Uterus (tissue), 3 donors: ENCODE measurements at regions not wholly inside any gene's neighbourhood (a gene's known extent, or its start where the extent isn't known, plus 50 kb on each side); places are given as distances from the start of the nearest gene placed in this dataset.

Source experiments
- DNase-seq, 2 donors: peaks; one replicate each; pipeline ENCODE4 v3.0.0-alpha.2; 2019 to 2020
- H3K27ac ChIP-seq, 2 donors: fragments of 200-600 bp; sonication (generic); 1 replicate in 1 of 2; 2 replicates in 1 of 2; pipeline ENCODE4 v1.5.1; 2016 to 2018
- H3K27me3 ChIP-seq, 2 donors: fragments of 200-600 bp; sonication (generic); one replicate each; pipeline ENCODE4 v1.5.1; 2018 to 2019; ENCODE audit warnings: control low read depth in 1 of 2
- H3K36me3 ChIP-seq, 2 donors: fragments of 200-600 bp; sonication (generic); one replicate each; pipeline ENCODE4 v1.5.1; 2019; ENCODE audit warnings: control low read depth in 1 of 2
- H3K4me1 ChIP-seq, 2 donors: fragments of 200-600 bp; sonication (generic); one replicate each; pipeline ENCODE4 v1.5.1; 2018 to 2019; ENCODE audit warnings: control low read depth in 1 of 2
- H3K4me3 ChIP-seq, 2 donors: fragments of 200-600 bp; sonication (generic); 1 replicate in 1 of 2; 2 replicates in 1 of 2; pipeline ENCODE4 v1.5.1; 2018 to 2019; ENCODE audit warnings: mild to moderate bottlenecking in 1 of 2
- H3K9me3 ChIP-seq, 2 donors: fragments of 200-600 bp; sonication (generic); one replicate each; pipeline ENCODE4 v1.5.1; 2019; ENCODE audit warnings: control low read depth in 1 of 2
- POLR2A ChIP-seq, 2 donors: fragments of 450-650 bp; IDR thresholded peaks; one replicate each; pipeline ENCODE4 v1.6.1; 2016; ENCODE audit warnings: antibody characterized with exemption in 2 of 2, mild to moderate bottlenecking in 1 of 2, moderate library complexity in 1 of 2
- intact Hi-C: fragments of 100-400 bp; cut with DNase I; formaldehyde crosslinking; loops from one replicate; pipeline ENCODE4 v1.15.1; 2023; ENCODE audit warnings: low total_unique reads
- TF ChIP-seq, protein P1 (sequence below), 4 experiments: fragments of 200-600 bp in 2 of 4; fragments of 450-650 bp in 2 of 4; sonication (generic) in 2 of 4; IDR thresholded peaks; one replicate each; pipeline ENCODE4 v1.5.1; 2016 to 2019; ENCODE audit warnings: antibody characterized with exemption in 4 of 4, mild to moderate bottlenecking in 2 of 4, moderate library complexity in 1 of 4
- donor health status: DM: yes; HTN: yes; CAD: no.

- Histone ChIP-seq H3K27ac (no peak overlapping the region), H3K9me3 (no peaks in the 10 kb centered on the region), H3K4me1 (no peaks in the 10 kb centered on the region), H3K36me3 (no peaks in the 10 kb centered on the region), H3K27me3 (no peaks in the 10 kb centered on the region), H3K4me3 (no peak overlapping the region)
- no peak for DNase-seq
- intact Hi-C loops: no loop called here
- TF ChIP-seq POLR2A (IDR thresholded peaks at IDR 0.05): no peak
- TF ChIP-seq, protein P1, sequence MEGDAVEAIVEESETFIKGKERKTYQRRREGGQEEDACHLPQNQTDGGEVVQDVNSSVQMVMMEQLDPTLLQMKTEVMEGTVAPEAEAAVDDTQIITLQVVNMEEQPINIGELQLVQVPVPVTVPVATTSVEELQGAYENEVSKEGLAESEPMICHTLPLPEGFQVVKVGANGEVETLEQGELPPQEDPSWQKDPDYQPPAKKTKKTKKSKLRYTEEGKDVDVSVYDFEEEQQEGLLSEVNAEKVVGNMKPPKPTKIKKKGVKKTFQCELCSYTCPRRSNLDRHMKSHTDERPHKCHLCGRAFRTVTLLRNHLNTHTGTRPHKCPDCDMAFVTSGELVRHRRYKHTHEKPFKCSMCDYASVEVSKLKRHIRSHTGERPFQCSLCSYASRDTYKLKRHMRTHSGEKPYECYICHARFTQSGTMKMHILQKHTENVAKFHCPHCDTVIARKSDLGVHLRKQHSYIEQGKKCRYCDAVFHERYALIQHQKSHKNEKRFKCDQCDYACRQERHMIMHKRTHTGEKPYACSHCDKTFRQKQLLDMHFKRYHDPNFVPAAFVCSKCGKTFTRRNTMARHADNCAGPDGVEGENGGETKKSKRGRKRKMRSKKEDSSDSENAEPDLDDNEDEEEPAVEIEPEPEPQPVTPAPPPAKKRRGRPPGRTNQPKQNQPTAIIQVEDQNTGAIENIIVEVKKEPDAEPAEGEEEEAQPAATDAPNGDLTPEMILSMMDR (IDR thresholded peaks at IDR 0.05): no peak
Observed at GRCh38 chr5:165877475-165877874, 2372.1 kb downstream of the MAT2B start.

- Histone ChIP-seq H3K9me3 (no peaks in the 10 kb centered on the region), H3K27ac (no peak overlapping the region), H3K4me3 (no peak overlapping the region), H3K36me3 (no peaks in the 10 kb centered on the region), H3K4me1 (no peaks in the 10 kb centered on the region), H3K27me3 (no peaks in the 10 kb centered on the region)
- DNase-seq: no peak
- no peak for TF ChIP-seq POLR2A (IDR thresholded peaks at IDR 0.05)
- TF ChIP-seq, protein P1 (IDR thresholded peaks at IDR 0.05): no peak
- intact Hi-C loops: no loop called here
Observed at GRCh38 chr5:165881259-165881658, 2375.8 kb downstream of the MAT2B start.

- no peak overlapping the region for H3K4me3 ChIP-seq
- DNase-seq: no peak
- H3K9me3 ChIP-seq: no peaks in the 10 kb centered on the region
- H3K27me3 ChIP-seq: no peaks in the 10 kb centered on the region
- intact Hi-C loops: no loop called here
- TF ChIP-seq, protein P1 (IDR thresholded peaks at IDR 0.05): no peak
- H3K4me1 ChIP-seq: no peaks in the 10 kb centered on the region
- H3K27ac ChIP-seq: no peak overlapping the region
- no peaks in the 10 kb centered on the region for H3K36me3 ChIP-seq
Observed at GRCh38 chr5:165882099-165882498, 2376.7 kb downstream of the MAT2B start.

DNA sequence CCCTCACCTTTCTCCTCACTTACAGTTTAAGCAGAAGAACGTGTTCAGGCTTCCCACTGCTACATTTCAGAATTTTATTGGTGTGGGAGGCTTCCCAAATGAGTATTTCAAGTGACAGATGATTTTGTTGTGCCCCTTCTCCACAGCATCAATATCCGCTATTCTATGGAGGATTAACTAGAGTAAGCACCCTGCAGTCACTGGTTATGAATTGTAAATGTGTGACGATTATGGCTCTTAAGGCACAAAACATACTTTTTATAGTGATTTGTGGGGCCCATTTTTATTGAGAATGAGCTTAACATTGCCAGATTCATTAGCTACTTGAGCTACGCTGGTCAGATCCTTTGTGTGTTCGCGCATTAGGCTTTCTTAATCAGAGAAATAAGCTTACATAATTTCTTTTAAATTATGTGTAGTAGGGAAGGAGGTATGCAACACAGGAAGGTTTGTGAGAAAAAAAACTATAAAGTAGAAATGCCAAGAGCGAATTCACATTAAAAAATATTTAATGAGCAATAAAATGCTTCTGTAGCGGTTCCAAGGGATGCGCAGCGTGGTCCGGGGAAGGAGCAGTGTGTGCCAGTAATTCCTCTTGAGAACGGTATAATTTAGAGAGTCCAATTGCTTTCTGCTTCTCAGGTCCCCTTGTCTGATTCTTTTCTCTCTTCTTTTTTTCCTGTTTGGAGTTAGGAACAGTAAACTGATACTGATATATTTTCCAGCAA is 2380.4 kb downstream of the MAT2B start:
- intact Hi-C loops: no loop called here
- H3K4me1 ChIP-seq: no peaks in the 10 kb centered on the region
- H3K27me3 ChIP-seq: no peaks in the 10 kb centered on the region
- H3K36me3 ChIP-seq: no peaks in the 10 kb centered on the region
- no peak for TF ChIP-seq POLR2A (IDR thresholded peaks at IDR 0.05)
- TF ChIP-seq, protein P1 (IDR thresholded peaks at IDR 0.05): no peak
- no peak for DNase-seq
- H3K4me3 ChIP-seq: no peak overlapping the region
- H3K27ac ChIP-seq: no peak overlapping the region
- H3K9me3 ChIP-seq: no peaks in the 10 kb centered on the region

- Histone ChIP-seq H3K27ac (no peak overlapping the region), H3K36me3 (no peaks in the 10 kb centered on the region), H3K4me3 (no peak overlapping the region), H3K4me1 (no peaks in the 10 kb centered on the region), H3K9me3 (no peaks in the 10 kb centered on the region), H3K27me3 (no peaks in the 10 kb centered on the region)
- intact Hi-C loops: no loop called here
- no peak for TF ChIP-seq POLR2A (IDR thresholded peaks at IDR 0.05)
- TF ChIP-seq, protein P1 (IDR thresholded peaks at IDR 0.05): no peak
- DNase-seq: no peak
Observed at GRCh38 chr5:165887147-165887546, 2381.7 kb downstream of the MAT2B start.
